Kidney epithelial cell (primary cell): ENCODE measurements at regions not wholly inside any gene's neighbourhood (a gene's known extent, or its start where the extent isn't known, plus 50 kb on each side); places are given as distances from the start of the nearest gene placed in this dataset.
"Not testable (repeated sequence)": the region's sequence is repeated elsewhere in the genome, so short reads cannot be mapped to it uniquely, and the experiment has no call there.

Experiments
- DNase-seq: peaks from one replicate; pipeline ENCODE4 v3.0.0-alpha.2; 2010; ENCODE audit warnings: low read depth
- H3K27me3 ChIP-seq: 2 replicates; pipeline ENCODE4 v1.6.0; 2011; ENCODE audit warnings: low read length; ENCODE audit not compliant: control insufficient read depth, insufficient read depth
- H3K36me3 ChIP-seq: 2 replicates; pipeline ENCODE4 v1.5.1; 2011; ENCODE audit warnings: low read length; ENCODE audit not compliant: control insufficient read depth, insufficient read depth
- H3K4me3 ChIP-seq: 2 replicates; pipeline ENCODE4 v1.5.1; 2011; ENCODE audit warnings: low read depth, mild to moderate bottlenecking, control low read depth, low read length
- CTCF ChIP-seq: IDR thresholded peaks from 2 replicates; pipeline ENCODE4 v1.5.1; 2011; ENCODE audit warnings: mild to moderate bottlenecking, moderate library complexity, low read length, control low read depth, inconsistent platforms; ENCODE audit not compliant: insufficient read depth, poor library complexity, severe bottlenecking

DNA sequence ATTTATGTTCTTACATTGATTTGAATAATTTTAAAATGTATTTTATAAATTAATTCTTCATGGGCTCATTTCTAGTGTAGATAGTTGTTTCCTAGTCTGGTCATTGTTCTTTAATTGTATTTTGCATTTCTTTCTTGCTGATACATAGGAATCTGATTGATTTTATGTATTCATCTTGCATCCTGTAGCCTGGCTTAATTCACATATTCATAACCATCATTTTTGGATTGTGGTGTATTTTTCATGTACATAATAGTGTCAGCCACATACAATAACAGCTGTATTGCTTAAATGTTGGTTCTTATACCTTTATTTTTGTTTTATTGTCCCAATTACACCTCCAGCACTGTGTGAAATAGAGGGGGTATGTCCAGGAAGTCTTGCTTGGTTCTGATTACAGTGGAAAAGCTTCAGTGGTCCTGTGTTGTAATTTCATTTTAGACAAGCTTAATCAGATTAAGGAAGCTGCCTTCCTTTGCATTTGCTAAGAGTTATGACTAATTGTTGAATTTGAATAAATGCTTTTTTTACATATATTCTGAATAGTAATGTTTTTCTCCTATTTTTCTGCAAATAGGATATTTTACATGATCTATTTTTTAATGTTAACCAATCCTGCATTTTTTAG is 103.7 kb downstream of the USP22 start:
- DNase-seq = no peak
- Histone ChIP-seq H3K4me3 (no peak overlapping the region), H3K36me3 (no peaks in the 10 kb centered on the region), H3K27me3 (no peaks in the 10 kb centered on the region)
- TF ChIP-seq CTCF = no peak

- DNase-seq = no peak
- no peak overlapping the region for H3K4me3 ChIP-seq
- no peak for TF ChIP-seq CTCF
- no peaks in the 10 kb centered on the region for H3K36me3 ChIP-seq
- H3K27me3 ChIP-seq = no peaks in the 10 kb centered on the region
These were observed 100.9 kb downstream of the USP22 start for GRCh38 chr17:20941872-20942271.

DNA sequence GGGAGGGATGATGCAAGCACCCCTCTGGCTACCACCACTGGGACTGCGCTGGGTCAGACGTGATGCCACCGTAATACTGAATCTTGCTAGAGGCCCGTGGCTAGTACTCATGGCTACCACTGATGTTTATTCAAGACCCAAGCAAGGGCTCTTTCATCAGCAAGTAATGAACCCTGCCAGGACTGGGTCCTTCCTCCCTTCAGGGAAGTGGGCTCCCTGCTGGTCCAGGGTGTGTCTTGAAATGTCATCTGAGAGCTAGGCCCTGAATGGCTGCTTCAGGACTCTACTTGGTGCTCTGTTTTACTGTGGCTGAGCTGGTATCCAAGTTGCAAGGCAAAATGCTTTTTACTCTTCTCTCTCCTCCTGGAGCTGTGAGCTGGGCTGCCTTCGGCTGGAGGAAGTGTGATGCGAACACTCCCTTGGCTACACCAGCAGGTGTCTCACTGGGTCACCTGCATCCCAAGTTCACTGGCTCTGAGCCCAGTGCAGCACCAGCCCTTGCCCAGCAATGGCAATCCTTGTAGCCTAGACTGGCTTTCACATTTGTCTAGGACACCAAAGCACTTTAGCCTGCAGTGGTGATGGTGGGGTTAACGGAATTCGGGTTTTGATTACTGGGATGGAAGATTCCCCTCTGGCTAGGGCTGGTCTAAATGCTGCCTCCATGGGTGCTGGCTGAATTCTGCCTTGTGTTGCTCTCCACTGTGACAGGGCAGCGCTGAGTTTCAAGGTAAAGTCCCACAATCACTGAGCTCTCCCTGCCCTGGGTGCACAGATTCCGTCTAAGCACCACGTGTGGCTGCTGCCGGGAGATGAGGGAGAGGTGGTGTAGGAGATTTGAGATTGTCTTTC is 98.6 kb downstream of the USP22 start:
- Histone ChIP-seq H3K4me3 (no peak overlapping the region), H3K36me3 (no peaks in the 10 kb centered on the region), H3K27me3 (no peaks in the 10 kb centered on the region)
- peak; percentile 42 for TF ChIP-seq CTCF
- DNase-seq = no peak

GRCh38 chr17:20947708-20948107 is 95.1 kb downstream of the USP22 start:
- H3K36me3 ChIP-seq, DNase-seq, H3K27me3 ChIP-seq, H3K4me3 ChIP-seq: not testable (repeated sequence)

DNA sequence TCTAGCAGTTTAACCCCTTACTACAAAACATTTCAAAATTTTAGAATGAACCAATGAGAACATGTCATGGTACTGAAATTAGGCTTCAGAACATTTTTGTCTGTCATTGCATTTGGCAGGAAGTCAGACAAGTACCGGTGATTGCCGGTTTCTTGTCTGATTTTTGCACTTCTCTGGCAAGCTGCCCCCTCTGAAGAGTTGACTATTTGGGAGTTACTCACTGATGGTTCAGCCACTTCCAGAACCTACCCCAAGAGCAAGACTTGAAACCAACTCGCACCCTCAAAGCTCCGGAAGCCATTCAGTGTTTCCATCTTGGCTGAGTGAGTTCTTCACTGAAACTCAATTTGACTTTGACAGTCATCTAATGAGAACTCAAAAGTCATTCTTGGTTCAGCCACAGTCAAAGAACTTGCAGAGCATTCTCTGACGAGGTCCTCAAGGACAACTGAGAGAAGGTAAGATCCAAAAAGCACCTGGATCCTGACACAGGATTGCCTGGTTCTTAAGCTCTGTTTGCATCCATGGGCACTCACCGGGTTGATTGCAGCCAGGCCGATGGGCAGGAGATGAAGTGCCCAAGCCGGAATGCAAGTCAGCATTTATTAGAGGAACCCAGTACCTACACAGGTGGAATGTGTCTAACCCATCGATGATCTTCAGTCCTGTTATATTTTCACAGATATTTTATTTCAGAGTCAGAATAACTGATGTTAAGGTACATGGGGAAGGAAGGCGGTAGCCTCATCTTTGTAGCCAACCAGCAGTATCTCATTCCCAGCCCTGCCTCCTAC is 93.6 kb downstream of the USP22 start:
- no peak for DNase-seq
- H3K27me3 ChIP-seq = no peaks in the 10 kb centered on the region
- no peaks in the 10 kb centered on the region for H3K36me3 ChIP-seq
- no peak for TF ChIP-seq CTCF
- no peak overlapping the region for H3K4me3 ChIP-seq
